HG03064 (cell line): ENCODE measurements at regions not wholly inside any gene's neighbourhood (a gene's known extent, or its start where the extent isn't known, plus 50 kb on each side); places are given as distances from the start of the nearest gene placed in this dataset.

ENCODE experiments used
- ATAC-seq: cut with Tn5 transposase; IDR thresholded peaks from one replicate; pipeline ENCODE4 v1.9.1; 2021; ENCODE audit warnings: low read depth; ENCODE audit not compliant: unreplicated experiment

DNA sequence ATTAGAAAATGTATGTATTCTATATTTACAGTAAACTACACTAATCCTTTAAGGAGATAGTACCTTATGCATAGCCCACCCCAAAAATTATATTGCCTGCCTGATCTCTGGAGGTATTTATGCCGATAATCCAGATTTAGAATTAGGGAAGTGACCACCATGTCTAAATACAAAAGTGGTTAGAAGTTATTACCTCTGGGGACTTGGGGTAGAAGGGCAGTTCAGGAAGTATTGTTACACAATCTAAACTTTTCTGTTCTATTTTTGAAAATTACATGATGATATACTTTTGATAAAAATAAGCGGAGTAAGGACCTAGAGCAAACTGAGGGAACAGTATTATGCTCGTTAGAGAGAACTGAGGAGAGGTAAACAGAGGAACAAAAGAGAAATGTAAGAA lies 90.5 kb upstream of the ZP4 start:
- no peak for ATAC-seq

- no peak for ATAC-seq
These were observed 85.6 kb upstream of the ZP4 start for GRCh38 chr1:237976331-237976730.

GRCh38 chr1:237975903-237976302 lies 85.2 kb upstream of the ZP4 start:
- no peak for ATAC-seq

DNA sequence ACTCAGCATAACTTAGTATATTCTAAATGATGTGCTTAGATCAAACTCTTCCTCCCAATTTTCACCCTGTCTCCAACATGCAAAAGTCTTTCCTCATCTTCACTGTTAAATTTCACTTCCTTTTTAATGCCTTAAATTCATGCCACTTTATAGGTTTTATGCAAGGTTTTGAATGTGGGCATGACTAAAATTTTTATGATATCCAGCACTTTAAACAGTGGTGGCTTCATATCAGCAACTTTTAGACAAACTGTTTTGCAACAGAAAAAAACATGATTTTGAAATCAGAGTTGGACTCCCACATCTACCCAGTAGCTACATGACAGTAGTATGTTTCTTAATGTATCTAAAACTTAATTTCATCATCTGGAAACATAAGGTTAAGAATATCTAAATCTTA lies 84.7 kb upstream of the ZP4 start:
- no peak for ATAC-seq

DNA sequence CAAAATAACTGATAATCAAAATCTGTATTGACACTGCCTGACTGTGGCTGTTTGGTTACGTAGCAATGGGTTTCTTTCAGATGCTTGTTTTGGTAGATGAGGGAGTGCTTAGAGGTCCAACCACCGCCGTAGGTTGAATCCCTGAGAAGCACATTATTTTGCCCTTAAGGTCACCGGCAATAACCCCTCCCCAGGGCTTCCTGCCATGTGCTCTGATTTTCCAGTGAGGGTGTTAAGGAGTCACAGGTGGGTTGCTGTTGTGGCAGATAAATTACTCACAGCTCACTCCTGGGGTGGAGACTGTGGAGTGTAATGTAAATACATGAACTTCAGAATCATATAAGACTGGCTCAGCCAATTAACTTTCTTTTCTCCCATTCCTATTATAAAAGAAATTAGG lies 81.5 kb upstream of the ZP4 start:
- ATAC-seq: no peak

DNA sequence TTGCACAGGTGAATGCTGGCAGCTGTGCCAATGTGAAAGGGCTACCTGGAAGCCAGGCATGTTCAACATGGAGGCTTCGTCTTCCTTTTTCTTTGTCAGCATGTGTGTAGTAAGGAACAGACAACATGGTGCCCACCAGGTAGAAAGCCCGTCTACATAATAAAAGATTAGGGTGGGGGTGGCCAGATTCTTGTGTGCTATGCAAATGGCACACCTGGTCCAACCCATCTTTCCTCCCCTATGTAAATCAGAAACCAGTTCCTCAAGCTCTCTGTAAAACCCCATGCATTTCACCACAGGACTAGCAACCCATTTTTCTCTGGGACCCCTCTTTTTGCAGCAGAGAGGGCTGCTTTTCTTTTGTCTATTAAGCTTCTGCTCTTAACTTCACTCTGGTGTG lies 72.3 kb upstream of the ZP4 start:
- ATAC-seq: no peak

GRCh38 chr1:237961754-237962153 lies 71.0 kb upstream of the ZP4 start:
- no peak for ATAC-seq

DNA sequence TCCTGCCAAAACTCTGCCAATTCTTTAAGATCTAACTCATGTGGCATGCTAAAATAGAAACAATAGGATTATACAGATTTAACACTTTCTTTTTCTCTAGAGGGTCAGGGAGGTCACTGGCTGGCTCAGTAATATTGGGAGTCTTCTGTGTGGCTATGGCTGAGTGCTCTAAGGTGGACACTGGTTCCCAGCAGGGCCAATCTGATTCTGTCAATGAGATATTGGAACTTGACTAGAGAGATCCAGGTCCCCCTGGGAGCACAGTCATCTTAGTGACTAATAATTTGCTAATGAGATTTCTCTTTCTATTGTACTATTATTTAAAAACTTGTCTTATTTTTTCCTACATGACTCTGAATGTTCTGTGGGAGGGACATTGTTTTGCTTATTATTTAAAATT lies 69.1 kb upstream of the ZP4 start:
- no peak for ATAC-seq

- ATAC-seq: no peak
These were observed 62.5 kb upstream of the ZP4 start for GRCh38 chr1:237953238-237953637.
